Vagina (tissue), 2 donors: ENCODE measurements at regions not wholly inside any gene's neighbourhood (a gene's known extent, or its start where the extent isn't known, plus 50 kb on each side); places are given as distances from the start of the nearest gene placed in this dataset.

Source experiments
- CTCF ChIP-seq, 3 experiments: fragments of 450-650 bp in 2 of 3; fragments of 200-600 bp in 1 of 3; sonication (generic) in 1 of 3; IDR thresholded peaks; one replicate each; pipeline ENCODE4 v1.5.1; 2017 to 2019; ENCODE audit warnings: antibody characterized with exemption in 3 of 3, mild to moderate bottlenecking in 2 of 3, moderate library complexity in 2 of 3
- POLR2A ChIP-seq, 2 donors: fragments of 450-650 bp; IDR thresholded peaks; one replicate each; pipeline ENCODE4 v1.6.1; 2017; ENCODE audit warnings: antibody characterized with exemption in 2 of 2, mild to moderate bottlenecking in 2 of 2, moderate library complexity in 2 of 2
- POLR2AphosphoS5 ChIP-seq, 2 donors: sonication (generic); formaldehyde crosslinking; IDR thresholded peaks; one replicate each; pipeline ENCODE4 v1.9.0; 2017; ENCODE audit warnings: antibody characterized with exemption in 2 of 2, mild to moderate bottlenecking in 2 of 2, low read depth in 1 of 2; ENCODE audit not compliant: insufficient read depth in 1 of 2

- TF ChIP-seq POLR2A (IDR thresholded peaks at IDR 0.05) (no peak), CTCF (IDR thresholded peaks at IDR 0.05) (no peak), POLR2AphosphoS5 (IDR thresholded peaks at IDR 0.05; ENCODE audit: insufficient read depth in 1 of 2, low read depth in 1 of 2) (no peak)
Observed at GRCh38 chr4:110926841-110927400, 304.0 kb upstream of the PITX2 start.
